ENCODE measurements at regions not wholly inside any gene's neighbourhood (a gene's known extent, or its start where the extent isn't known, plus 50 kb on each side); places are given as distances from the start of the nearest gene placed in this dataset.

- DNase-seq, result peak; percentile 99
- in situ Hi-C loops (cut with HindIII; ENCODE audit: low pct_ligation_motif_present, low sequenced_read_pairs), result no loop called here
- H3K4me3 ChIP-seq (ENCODE audit: low read depth, low read length), result no peak overlapping the region
Measured at GRCh38 chr12:127559349-127560040, 707.5 kb upstream of the TMEM132C start.

GRCh38 chr12:127560041-127560478 is 706.9 kb upstream of the TMEM132C start:
- Histone ChIP-seq H3K4me3 (ENCODE audit: low read depth, low read length) (no peak overlapping the region), H3K36me3 (replicated peaks) (no peaks in the 10 kb centered on the region), H3K27ac (peak overlapping the region; percentile 39), H3K27me3 (replicated peaks) (no peaks in the 10 kb centered on the region)
- DNase-seq, result no peak
- in situ Hi-C loops (cut with HindIII; ENCODE audit: low pct_ligation_motif_present, low sequenced_read_pairs), result no loop called here
- TF ChIP-seq CTCF (IDR thresholded peaks at IDR 0.05; ENCODE audit: low read depth, low read length, missing control alignments), result no peak

More at GRCh38 chr12:127559349-127560040, 707.5 kb upstream of the TMEM132C start:
- Histone ChIP-seq H3K27me3 (replicated peaks) (no peaks in the 10 kb centered on the region), H3K27ac (peak overlapping the region; percentile 44), H3K36me3 (replicated peaks) (no peaks in the 10 kb centered on the region)
- peak; percentile 94 for TF ChIP-seq CTCF (IDR thresholded peaks at IDR 0.05; ENCODE audit: low read depth, low read length, missing control alignments)

GRCh38 chr12:127562816-127563215 is 704.2 kb upstream of the TMEM132C start:
- Histone ChIP-seq H3K4me3 (ENCODE audit: low read depth, low read length) (no peak overlapping the region), H3K36me3 (replicated peaks) (no peaks in the 10 kb centered on the region), H3K27ac (no peak overlapping the region), H3K27me3 (replicated peaks) (no peaks in the 10 kb centered on the region)
- no peak for DNase-seq
- in situ Hi-C loops (cut with HindIII; ENCODE audit: low pct_ligation_motif_present, low sequenced_read_pairs), result no loop called here
- TF ChIP-seq CTCF (IDR thresholded peaks at IDR 0.05; ENCODE audit: low read depth, low read length, missing control alignments), result no peak

GRCh38 chr12:127565241-127565640 is 701.7 kb upstream of the TMEM132C start:
- TF ChIP-seq CTCF (IDR thresholded peaks at IDR 0.05; ENCODE audit: low read depth, low read length, missing control alignments), result no peak
- Histone ChIP-seq H3K27ac (no peak overlapping the region), H3K36me3 (replicated peaks) (no peaks in the 10 kb centered on the region), H3K4me3 (ENCODE audit: low read depth, low read length) (no peak overlapping the region), H3K27me3 (replicated peaks) (no peaks in the 10 kb centered on the region)
- in situ Hi-C loops (cut with HindIII; ENCODE audit: low pct_ligation_motif_present, low sequenced_read_pairs), result no loop called here
- DNase-seq, result no peak

- in situ Hi-C loops (cut with HindIII; ENCODE audit: low pct_ligation_motif_present, low sequenced_read_pairs), result no loop called here
- no peaks in the 10 kb centered on the region for H3K36me3 ChIP-seq (replicated peaks)
- no peak for DNase-seq
- no peak overlapping the region for H3K27ac ChIP-seq
- TF ChIP-seq CTCF (IDR thresholded peaks at IDR 0.05; ENCODE audit: low read depth, low read length, missing control alignments), result no peak
- no peak overlapping the region for H3K4me3 ChIP-seq (ENCODE audit: low read depth, low read length)
- no peaks in the 10 kb centered on the region for H3K27me3 ChIP-seq (replicated peaks)
Measured at GRCh38 chr12:127567531-127567930, 699.4 kb upstream of the TMEM132C start.

- Histone ChIP-seq H3K27ac (no peak overlapping the region), H3K27me3 (replicated peaks) (no peaks in the 10 kb centered on the region), H3K4me3 (ENCODE audit: low read depth, low read length) (no peak overlapping the region), H3K36me3 (replicated peaks) (no peaks in the 10 kb centered on the region)
- in situ Hi-C loops (cut with HindIII; ENCODE audit: low pct_ligation_motif_present, low sequenced_read_pairs), result no loop called here
- TF ChIP-seq CTCF (IDR thresholded peaks at IDR 0.05; ENCODE audit: low read depth, low read length, missing control alignments), result no peak
- no peak for DNase-seq
Measured at GRCh38 chr12:127570387-127570786, 696.6 kb upstream of the TMEM132C start.
